Ishikawa (cell line): ENCODE measurements at regions not wholly inside any gene's neighbourhood (a gene's known extent, or its start where the extent isn't known, plus 50 kb on each side); places are given as distances from the start of the nearest gene placed in this dataset.

Experiments used
- CEBPB ChIP-seq: IDR thresholded peaks from 2 replicates; pipeline ENCODE4 v1.6.1; 2012
- CREB1 ChIP-seq: IDR thresholded peaks from 2 replicates; pipeline ENCODE4 v1.6.1; 2012; ENCODE audit warnings: low read depth
- EGR1 ChIP-seq: IDR thresholded peaks from 2 replicates; pipeline ENCODE4 v1.6.1; 2012
- EP300 ChIP-seq: IDR thresholded peaks from 2 replicates; pipeline ENCODE4 v1.6.1; 2012; ENCODE audit warnings: borderline replicate concordance
- RAD21 ChIP-seq: IDR thresholded peaks from 2 replicates; pipeline ENCODE4 v1.6.1; 2012; ENCODE audit warnings: low read depth
- TAF1 ChIP-seq: IDR thresholded peaks from 2 replicates; pipeline ENCODE4 v1.6.1; 2012; ENCODE audit warnings: low read depth, mild to moderate bottlenecking
- YY1 ChIP-seq: IDR thresholded peaks from 2 replicates; pipeline ENCODE4 v1.6.1; 2012; ENCODE audit warnings: low read depth
- ZBTB7A ChIP-seq: IDR thresholded peaks from 2 replicates; pipeline ENCODE4 v1.6.1; 2012; ENCODE audit warnings: low read depth
- TF ChIP-seq, protein P1 (sequence below): IDR thresholded peaks from 2 replicates; pipeline ENCODE4 v1.6.1; 2012; ENCODE audit warnings: low read depth, mild to moderate bottlenecking
- TF ChIP-seq, protein P2 (sequence below): IDR thresholded peaks from 2 replicates; pipeline ENCODE4 v1.6.1; 2012
- TF ChIP-seq, protein P3 (sequence below): IDR thresholded peaks from 2 replicates; pipeline ENCODE4 v1.6.1; 2012

DNA sequence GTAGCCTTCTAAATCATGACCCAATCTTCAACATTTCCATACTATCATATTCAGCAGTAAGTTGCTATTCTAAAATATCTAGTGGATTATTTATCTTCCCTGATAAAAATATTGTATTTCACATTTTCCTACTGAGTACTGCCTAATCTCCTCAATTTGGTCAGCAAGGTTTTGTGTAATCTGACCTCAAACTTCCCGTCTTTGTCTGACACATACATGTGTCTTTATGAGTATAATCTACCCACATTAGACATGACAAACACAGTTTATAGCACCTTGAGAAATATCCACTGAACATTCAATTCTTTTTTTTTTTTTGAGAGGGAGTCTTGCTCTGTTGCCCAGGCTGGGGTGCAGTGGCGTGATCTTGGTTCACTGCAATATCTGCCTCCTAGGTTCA, 113.7 kb upstream of the LUZP2 start:
- TF ChIP-seq, protein P1, sequence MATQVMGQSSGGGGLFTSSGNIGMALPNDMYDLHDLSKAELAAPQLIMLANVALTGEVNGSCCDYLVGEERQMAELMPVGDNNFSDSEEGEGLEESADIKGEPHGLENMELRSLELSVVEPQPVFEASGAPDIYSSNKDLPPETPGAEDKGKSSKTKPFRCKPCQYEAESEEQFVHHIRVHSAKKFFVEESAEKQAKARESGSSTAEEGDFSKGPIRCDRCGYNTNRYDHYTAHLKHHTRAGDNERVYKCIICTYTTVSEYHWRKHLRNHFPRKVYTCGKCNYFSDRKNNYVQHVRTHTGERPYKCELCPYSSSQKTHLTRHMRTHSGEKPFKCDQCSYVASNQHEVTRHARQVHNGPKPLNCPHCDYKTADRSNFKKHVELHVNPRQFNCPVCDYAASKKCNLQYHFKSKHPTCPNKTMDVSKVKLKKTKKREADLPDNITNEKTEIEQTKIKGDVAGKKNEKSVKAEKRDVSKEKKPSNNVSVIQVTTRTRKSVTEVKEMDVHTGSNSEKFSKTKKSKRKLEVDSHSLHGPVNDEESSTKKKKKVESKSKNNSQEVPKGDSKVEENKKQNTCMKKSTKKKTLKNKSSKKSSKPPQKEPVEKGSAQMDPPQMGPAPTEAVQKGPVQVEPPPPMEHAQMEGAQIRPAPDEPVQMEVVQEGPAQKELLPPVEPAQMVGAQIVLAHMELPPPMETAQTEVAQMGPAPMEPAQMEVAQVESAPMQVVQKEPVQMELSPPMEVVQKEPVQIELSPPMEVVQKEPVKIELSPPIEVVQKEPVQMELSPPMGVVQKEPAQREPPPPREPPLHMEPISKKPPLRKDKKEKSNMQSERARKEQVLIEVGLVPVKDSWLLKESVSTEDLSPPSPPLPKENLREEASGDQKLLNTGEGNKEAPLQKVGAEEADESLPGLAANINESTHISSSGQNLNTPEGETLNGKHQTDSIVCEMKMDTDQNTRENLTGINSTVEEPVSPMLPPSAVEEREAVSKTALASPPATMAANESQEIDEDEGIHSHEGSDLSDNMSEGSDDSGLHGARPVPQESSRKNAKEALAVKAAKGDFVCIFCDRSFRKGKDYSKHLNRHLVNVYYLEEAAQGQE: no peak
- no peak for TF ChIP-seq CREB1
- TF ChIP-seq EP300: no peak
- TF ChIP-seq, protein P2, sequence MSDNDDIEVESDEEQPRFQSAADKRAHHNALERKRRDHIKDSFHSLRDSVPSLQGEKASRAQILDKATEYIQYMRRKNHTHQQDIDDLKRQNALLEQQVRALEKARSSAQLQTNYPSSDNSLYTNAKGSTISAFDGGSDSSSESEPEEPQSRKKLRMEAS: no peak
- TF ChIP-seq EGR1: no peak
- no peak for TF ChIP-seq TAF1
- TF ChIP-seq, protein P3, sequence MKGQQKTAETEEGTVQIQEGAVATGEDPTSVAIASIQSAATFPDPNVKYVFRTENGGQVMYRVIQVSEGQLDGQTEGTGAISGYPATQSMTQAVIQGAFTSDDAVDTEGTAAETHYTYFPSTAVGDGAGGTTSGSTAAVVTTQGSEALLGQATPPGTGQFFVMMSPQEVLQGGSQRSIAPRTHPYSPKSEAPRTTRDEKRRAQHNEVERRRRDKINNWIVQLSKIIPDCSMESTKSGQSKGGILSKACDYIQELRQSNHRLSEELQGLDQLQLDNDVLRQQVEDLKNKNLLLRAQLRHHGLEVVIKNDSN: no peak
- TF ChIP-seq ZBTB7A: no peak
- no peak for TF ChIP-seq YY1
- TF ChIP-seq CEBPB: no peak
- TF ChIP-seq RAD21: no peak
